ENCODE measurements at regions not wholly inside any gene's neighbourhood (a gene's known extent, or its start where the extent isn't known, plus 50 kb on each side); places are given as distances from the start of the nearest gene placed in this dataset.
"Not testable (repeated sequence)": the region's sequence is repeated elsewhere in the genome, so short reads cannot be mapped to it uniquely, and the experiment has no call there.

- DNase-seq (ENCODE audit: extremely low read depth, low read depth) = no peak
Observed at GRCh38 chr10:52967806-52968795, 195.5 kb upstream of the MBL2 start.

GRCh38 chr10:52966904-52967303 lies 194.3 kb upstream of the MBL2 start:
- no peak for DNase-seq (ENCODE audit: extremely low read depth, low read depth)

- DNase-seq (ENCODE audit: extremely low read depth, low read depth) = no peak
Observed at GRCh38 chr10:52965938-52966401, 193.4 kb upstream of the MBL2 start.

GRCh38 chr10:52965509-52965908 lies 192.9 kb upstream of the MBL2 start:
- no peak for DNase-seq (ENCODE audit: extremely low read depth, low read depth)

- DNase-seq (ENCODE audit: extremely low read depth, low read depth) = no peak
Observed at GRCh38 chr10:52961323-52961722, 188.7 kb upstream of the MBL2 start.

GRCh38 chr10:52959810-52960209 lies 187.2 kb upstream of the MBL2 start:
- no peak for DNase-seq (ENCODE audit: extremely low read depth, low read depth)

- DNase-seq (ENCODE audit: extremely low read depth, low read depth) = no peak
Observed at GRCh38 chr10:52956861-52957260, 184.3 kb upstream of the MBL2 start.

- DNase-seq (ENCODE audit: extremely low read depth, low read depth) = no peak
Observed at GRCh38 chr10:52956461-52956860, 183.9 kb upstream of the MBL2 start.

GRCh38 chr10:52955337-52955736 lies 182.8 kb upstream of the MBL2 start:
- DNase-seq (ENCODE audit: extremely low read depth, low read depth) = no peak

GRCh38 chr10:52954407-52954806 lies 181.8 kb upstream of the MBL2 start:
- no peak for DNase-seq (ENCODE audit: extremely low read depth, low read depth)

- no peak for DNase-seq (ENCODE audit: extremely low read depth, low read depth)
Observed at GRCh38 chr10:52952391-52953055, 179.9 kb upstream of the MBL2 start.

GRCh38 chr10:52951824-52952223 lies 179.2 kb upstream of the MBL2 start:
- peak; percentile 24 for DNase-seq (ENCODE audit: extremely low read depth, low read depth)

- DNase-seq (ENCODE audit: extremely low read depth, low read depth) = no peak
Observed at GRCh38 chr10:52950578-52950977, 178.0 kb upstream of the MBL2 start.

- peak; percentile 3 for DNase-seq (ENCODE audit: extremely low read depth, low read depth)
Observed at GRCh38 chr10:52949899-52950298, 177.3 kb upstream of the MBL2 start.

- no peak for DNase-seq (ENCODE audit: extremely low read depth, low read depth)
Observed at GRCh38 chr10:52946486-52946885, 173.9 kb upstream of the MBL2 start.

- DNase-seq (ENCODE audit: extremely low read depth, low read depth) = not testable (repeated sequence)
Observed at GRCh38 chr10:52945521-52945920, 172.9 kb upstream of the MBL2 start.

GRCh38 chr10:52940921-52941320 lies 168.3 kb upstream of the MBL2 start:
- no peak for DNase-seq (ENCODE audit: extremely low read depth, low read depth)

- no peak for DNase-seq (ENCODE audit: extremely low read depth, low read depth)
Observed at GRCh38 chr10:52939894-52940293, 167.3 kb upstream of the MBL2 start.

GRCh38 chr10:52933748-52934147 lies 161.2 kb upstream of the MBL2 start:
- DNase-seq (ENCODE audit: extremely low read depth, low read depth) = no peak

GRCh38 chr10:52927678-52928077 lies 155.1 kb upstream of the MBL2 start:
- DNase-seq (ENCODE audit: extremely low read depth, low read depth) = no peak

GRCh38 chr10:52923520-52923919 lies 150.9 kb upstream of the MBL2 start:
- no peak for DNase-seq (ENCODE audit: extremely low read depth, low read depth)
